HG03432 (cell line): ENCODE measurements at regions not wholly inside any gene's neighbourhood (a gene's known extent, or its start where the extent isn't known, plus 50 kb on each side); places are given as distances from the start of the nearest gene placed in this dataset.
"Not testable (repeated sequence)": the region's sequence is repeated elsewhere in the genome, so short reads cannot be mapped to it uniquely, and the experiment has no call there.

Experiments used
- ATAC-seq: cut with Tn5 transposase; IDR thresholded peaks from one replicate; pipeline ENCODE4 v1.9.1; 2021; ENCODE audit warnings: mild to moderate bottlenecking, moderate library complexity; ENCODE audit not compliant: unreplicated experiment

GRCh38 chr5:117752403-117752802 lies 1177.8 kb upstream of the SEMA6A start:
- ATAC-seq = no peak

- ATAC-seq = no peak
Measured at GRCh38 chr5:117748336-117748735, 1173.7 kb upstream of the SEMA6A start.

- ATAC-seq = no peak
Measured at GRCh38 chr5:117743337-117743736, 1168.7 kb upstream of the SEMA6A start.

- no peak for ATAC-seq
Measured at GRCh38 chr5:117741655-117742206, 1167.1 kb upstream of the SEMA6A start.

- ATAC-seq = no peak
Measured at GRCh38 chr5:117740268-117740667, 1165.6 kb upstream of the SEMA6A start.

GRCh38 chr5:117738571-117738970 lies 1163.9 kb upstream of the SEMA6A start:
- ATAC-seq = no peak

- ATAC-seq = no peak
Measured at GRCh38 chr5:117736698-117737097, 1162.1 kb upstream of the SEMA6A start.

GRCh38 chr5:117734056-117734455 lies 1159.4 kb upstream of the SEMA6A start:
- no peak for ATAC-seq

GRCh38 chr5:117733051-117733450 lies 1158.4 kb upstream of the SEMA6A start:
- no peak for ATAC-seq

- no peak for ATAC-seq
Measured at GRCh38 chr5:117732264-117732663, 1157.6 kb upstream of the SEMA6A start.

- no peak for ATAC-seq
Measured at GRCh38 chr5:117731446-117731845, 1156.8 kb upstream of the SEMA6A start.

GRCh38 chr5:117720784-117721183 lies 1146.2 kb upstream of the SEMA6A start:
- ATAC-seq = not testable (repeated sequence)

GRCh38 chr5:117719413-117719812 lies 1144.8 kb upstream of the SEMA6A start:
- ATAC-seq = no peak

GRCh38 chr5:117713585-117714198 lies 1139.1 kb upstream of the SEMA6A start:
- ATAC-seq = no peak

GRCh38 chr5:117701062-117701461 lies 1126.4 kb upstream of the SEMA6A start:
- ATAC-seq = no peak

- no peak for ATAC-seq
Measured at GRCh38 chr5:117692606-117693005, 1118.0 kb upstream of the SEMA6A start.

GRCh38 chr5:117691081-117691870 lies 1116.7 kb upstream of the SEMA6A start:
- no peak for ATAC-seq

- no peak for ATAC-seq
Measured at GRCh38 chr5:117690612-117691011, 1116.0 kb upstream of the SEMA6A start.

GRCh38 chr5:117686926-117687325 lies 1112.3 kb upstream of the SEMA6A start:
- ATAC-seq = no peak

- ATAC-seq = no peak
Measured at GRCh38 chr5:117682416-117682815, 1107.8 kb upstream of the SEMA6A start.

- ATAC-seq = peak; percentile 80
Measured at GRCh38 chr5:117681431-117682254, 1107.0 kb upstream of the SEMA6A start.
